ENCODE measurements at regions not wholly inside any gene's neighbourhood (a gene's known extent, or its start where the extent isn't known, plus 50 kb on each side); places are given as distances from the start of the nearest gene placed in this dataset.

DNA sequence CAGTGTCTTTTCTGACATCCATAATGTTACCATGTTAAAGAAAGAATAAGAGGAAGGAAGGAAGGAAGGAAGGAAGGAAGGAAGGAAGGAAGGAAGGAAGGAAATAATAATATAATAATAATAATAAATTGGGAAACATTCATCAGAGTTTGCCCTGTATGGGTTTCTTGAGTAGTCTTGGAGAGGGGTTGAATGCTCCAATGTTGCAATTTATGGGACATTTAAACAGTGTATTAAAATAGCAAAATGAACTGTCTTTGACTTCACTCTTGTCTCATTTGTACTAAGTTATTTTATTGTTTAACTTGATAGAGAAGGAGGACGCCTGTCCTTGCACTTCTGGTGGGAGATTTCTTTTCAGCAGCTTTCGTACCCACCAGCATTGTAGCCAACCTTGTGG, 277.7 kb downstream of the RNF144A start:
- Mint-ChIP-seq H3K4me1 (peaks cover 8 to 19% of the 10 kb centered on the region in 2 experiments), H3K27me3 (ENCODE audit: low read depth) (peaks cover 3% of the 10 kb centered on the region; the same call in 1 of the 2 replicates)
- DNase-seq = no peak

More for the DNA sequence above, 277.7 kb downstream of the RNF144A start:
- no peaks in the 10 kb centered on the region for H3K23me2 ChIP-seq (ENCODE audit: insufficient read length, low read depth, low read length, poor library complexity, severe bottlenecking)
- H3K4me2 ChIP-seq (ENCODE audit: insufficient read depth, insufficient read length, low read length) = no peak overlapping the region
- TF ChIP-seq CTCF (conservative IDR thresholded peaks at IDR 0.05) = no peak
- no peak overlapping the region for H2BK20ac ChIP-seq (ENCODE audit: low read depth, low read length, poor library complexity, severe bottlenecking)
- no peak overlapping the region for H4K91ac ChIP-seq (ENCODE audit: insufficient read length, low read depth, low read length)
- H2AK5ac ChIP-seq (ENCODE audit: insufficient read length, low read length) = no peak overlapping the region
- H3K27me3 ChIP-seq (ENCODE audit: insufficient read depth, low read length) = no peaks in the 10 kb centered on the region
- no peak overlapping the region for H3K56ac ChIP-seq (ENCODE audit: insufficient read length, low read depth, low read length)
- no peak overlapping the region for H3K9ac ChIP-seq (ENCODE audit: extremely low read depth, insufficient read length, low read length)
- H4K8ac ChIP-seq (replicated peaks; ENCODE audit: insufficient read length, low read depth, low read length) = no peak overlapping the region
- H3K4ac ChIP-seq (ENCODE audit: low read depth, low read length) = no peak overlapping the region
- no peaks in the 10 kb centered on the region for H3K79me1 ChIP-seq (ENCODE audit: insufficient read depth, low read depth, low read length, poor library complexity, severe bottlenecking)
- no peak overlapping the region for H2BK120ac ChIP-seq (ENCODE audit: low read depth, low read length, poor library complexity, severe bottlenecking)
- no peak overlapping the region for H3K23ac ChIP-seq (ENCODE audit: insufficient read length, low read depth, low read length)
- H2BK15ac ChIP-seq (ENCODE audit: low read depth, low read length) = no peak overlapping the region
- Mint-ChIP-seq H3K27ac (no peak overlapping the region), H3K9me3 (peaks cover 2 to 3% of the 10 kb centered on the region in 2 experiments; a peak in 2 of 5 replicates), H3K36me3 (ENCODE audit: insufficient read depth in 1 of 3, low read depth in 3 of 3) (no peaks in the 10 kb centered on the region; a peak in 2 of 7 replicates), H3K4me3 (no peak overlapping the region)
- H3K14ac ChIP-seq (ENCODE audit: insufficient read depth, low read length) = no peak overlapping the region
- no peaks in the 10 kb centered on the region for H3K9me3 ChIP-seq (ENCODE audit: control insufficient read depth, low read depth, low read length)
- no peaks in the 10 kb centered on the region for H3K79me2 ChIP-seq (ENCODE audit: insufficient read depth, low read length)
- no peaks in the 10 kb centered on the region for H4K20me1 ChIP-seq (ENCODE audit: control insufficient read depth, insufficient read depth, insufficient read length)
- H3T11ph ChIP-seq (ENCODE audit: low read length) = no peak overlapping the region
- H3K27ac ChIP-seq (ENCODE audit: insufficient read length, low read depth, low read length) = no peak overlapping the region
- WGBS (ENCODE audit: extremely low coverage, insufficient read length, low lambda C conversion rate) = no CpG with 5 or more reads among the region's 2 CpGs
- H3K4me1 ChIP-seq (ENCODE audit: insufficient read depth, low read length) = peaks cover 5% of the 10 kb centered on the region; the same call in 1 of the 2 replicates
- no peak overlapping the region for H3K18ac ChIP-seq (ENCODE audit: insufficient read length, low read depth, low read length)
- H2AFZ ChIP-seq (ENCODE audit: low read length) = no peak overlapping the region
- no peak overlapping the region for H2BK5ac ChIP-seq (ENCODE audit: insufficient read length, low read length)
- H4K5ac ChIP-seq (ENCODE audit: insufficient read length, low read depth, low read length) = no peak overlapping the region
- no peak overlapping the region for H2BK12ac ChIP-seq (ENCODE audit: insufficient read length, low read depth, low read length)

All from H9 (cell line).